ENCODE measurements at regions not wholly inside any gene's neighbourhood (a gene's known extent, or its start where the extent isn't known, plus 50 kb on each side); places are given as distances from the start of the nearest gene placed in this dataset.

DNA sequence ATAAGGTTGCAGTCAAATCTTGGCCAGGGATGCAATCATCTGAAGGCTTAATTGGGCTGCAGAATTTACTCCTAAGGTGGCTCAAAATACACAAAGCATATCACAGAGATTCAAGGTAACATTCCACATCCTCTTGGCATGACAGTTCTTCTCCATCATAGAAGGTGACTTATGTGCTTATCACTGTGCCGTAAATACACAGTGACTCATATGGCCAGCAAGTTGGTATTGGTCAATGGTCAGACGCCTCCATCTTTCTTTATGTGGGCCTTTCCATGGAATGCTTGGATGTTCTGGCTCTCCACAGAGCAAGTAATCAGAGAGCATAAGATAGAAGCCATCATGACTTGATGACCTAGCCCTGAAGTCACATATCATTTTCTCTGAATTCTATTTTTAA is 168.8 kb upstream of the ST8SIA2 start:
- no peak for DNase-seq (ENCODE audit: low spot score)

DNA sequence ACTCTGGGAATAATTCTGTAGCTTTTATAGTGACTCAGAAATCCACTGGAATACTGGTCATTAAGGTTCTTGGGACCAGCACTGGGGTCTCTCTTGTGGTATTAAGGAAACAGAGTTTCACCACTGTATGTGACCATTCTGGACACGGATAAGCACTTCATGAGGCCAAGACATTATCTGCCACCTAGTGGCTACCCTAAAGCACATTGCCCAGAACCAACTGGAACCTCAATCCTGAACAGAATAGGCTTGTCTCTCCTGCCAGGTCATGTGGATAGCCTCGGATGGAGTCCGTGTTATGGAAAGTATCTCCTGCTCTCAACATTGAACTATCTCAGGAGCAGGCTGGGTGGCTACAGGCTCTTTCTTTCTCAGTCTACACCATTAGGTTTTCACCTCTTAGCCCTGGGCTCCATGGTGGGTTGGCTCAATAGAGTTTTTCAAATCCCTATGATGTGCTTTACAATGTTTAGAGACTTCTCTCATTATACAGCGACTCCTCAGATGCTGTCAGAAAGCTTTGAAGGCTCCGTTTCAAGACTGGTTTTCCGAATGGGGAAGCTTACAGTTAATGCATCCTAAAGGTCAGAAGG is 167.6 kb upstream of the ST8SIA2 start:
- peak; percentile 33 for DNase-seq (ENCODE audit: low spot score)

DNA sequence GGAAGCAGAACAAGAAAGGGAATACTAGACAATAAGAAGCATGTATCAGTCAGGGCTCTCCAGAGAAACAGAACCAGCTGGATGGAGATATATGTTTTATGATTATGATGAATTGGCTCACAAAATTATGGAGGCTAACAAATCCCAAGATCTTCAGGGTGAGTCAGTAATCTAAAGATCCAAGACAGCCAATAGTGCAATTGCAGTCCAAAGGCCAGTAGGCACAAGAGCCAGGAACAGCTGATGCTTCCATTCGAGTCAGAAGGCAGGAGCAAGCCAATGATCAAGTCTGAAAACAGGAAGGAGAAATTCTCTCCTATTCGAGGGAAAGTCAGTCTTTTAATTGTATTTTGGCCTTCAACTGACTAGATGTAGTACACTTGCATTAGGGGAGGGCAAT is 164.9 kb upstream of the ST8SIA2 start:
- DNase-seq (ENCODE audit: low spot score) = no peak

DNA sequence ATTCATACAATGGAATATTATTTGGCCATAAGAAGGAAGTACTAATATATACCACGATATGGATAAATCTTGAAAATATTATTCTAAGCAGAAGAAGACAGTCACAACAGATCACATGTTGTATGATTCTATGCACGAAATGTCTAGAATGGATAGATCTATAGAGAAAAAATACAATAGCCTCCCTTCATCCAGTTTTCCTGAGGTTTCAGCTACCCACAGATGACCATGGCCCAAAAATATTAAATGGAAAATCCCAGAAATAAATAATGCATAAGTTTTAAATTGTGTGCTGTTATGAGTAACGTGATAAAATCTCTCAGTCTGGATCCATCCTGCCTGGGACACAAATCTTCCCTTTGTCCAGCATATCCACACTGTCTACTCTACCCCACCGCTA is 162.2 kb upstream of the ST8SIA2 start:
- DNase-seq (ENCODE audit: low spot score) = no peak

DNA sequence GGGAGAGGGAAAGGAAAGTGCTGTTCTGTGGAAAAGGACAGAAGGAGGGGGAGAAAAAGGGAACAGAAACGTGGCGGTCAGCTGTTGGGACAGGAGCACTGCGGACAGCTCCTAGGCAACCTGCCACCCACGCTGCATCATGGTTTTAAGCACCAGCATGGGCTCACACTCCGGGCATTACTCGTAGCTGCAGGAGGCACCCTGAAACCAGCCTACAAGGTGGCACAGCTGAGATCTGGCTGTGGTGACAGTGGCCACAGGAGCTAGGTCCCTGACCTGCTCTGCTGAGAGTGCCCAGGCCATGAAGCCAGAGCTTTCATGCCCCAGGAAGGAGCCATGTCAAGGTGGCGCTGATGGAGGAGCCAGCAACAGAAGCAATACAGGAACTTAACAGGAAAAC is 161.4 kb upstream of the ST8SIA2 start:
- DNase-seq (ENCODE audit: low spot score) = no peak

DNA sequence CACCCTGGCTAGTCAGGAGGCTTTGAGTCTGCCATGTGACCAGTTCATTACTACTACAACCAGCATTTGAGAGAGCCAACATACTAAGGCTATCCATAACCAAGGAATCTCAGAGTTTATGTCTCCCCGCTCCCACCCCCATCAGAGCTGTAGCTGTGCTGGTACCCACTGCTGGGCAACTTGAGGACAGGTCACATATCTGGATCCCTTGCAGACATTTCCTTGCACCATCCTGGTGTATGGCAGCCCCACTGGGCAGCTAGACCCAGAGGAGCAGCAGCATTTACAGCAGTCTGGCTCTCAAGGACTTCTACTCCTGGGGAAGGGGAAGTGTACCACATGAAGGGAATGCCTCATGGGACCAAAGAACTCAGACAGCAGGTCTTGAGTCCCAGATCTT is 160.8 kb upstream of the ST8SIA2 start:
- no peak for DNase-seq (ENCODE audit: low spot score)

DNA sequence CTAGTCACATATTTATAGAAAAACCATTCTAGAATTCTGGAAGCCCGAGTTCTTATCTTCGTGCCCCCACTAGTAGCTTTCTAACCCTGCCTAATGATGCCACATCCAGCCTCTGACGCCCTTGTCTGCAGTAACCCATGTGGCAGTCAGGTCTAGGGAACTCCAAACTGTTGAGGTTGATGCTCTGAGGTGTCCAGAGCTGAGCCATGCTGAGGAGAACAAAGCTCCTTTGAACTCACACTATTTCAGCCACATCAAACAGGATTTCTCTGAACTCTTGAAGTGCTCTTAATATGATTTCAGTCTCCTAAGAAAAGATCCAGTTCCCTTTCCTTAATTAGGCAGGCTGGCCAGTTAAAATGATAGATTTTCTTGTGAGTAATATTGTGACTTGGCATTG is 150.5 kb upstream of the ST8SIA2 start:
- no peak for DNase-seq (ENCODE audit: low spot score)

DNA sequence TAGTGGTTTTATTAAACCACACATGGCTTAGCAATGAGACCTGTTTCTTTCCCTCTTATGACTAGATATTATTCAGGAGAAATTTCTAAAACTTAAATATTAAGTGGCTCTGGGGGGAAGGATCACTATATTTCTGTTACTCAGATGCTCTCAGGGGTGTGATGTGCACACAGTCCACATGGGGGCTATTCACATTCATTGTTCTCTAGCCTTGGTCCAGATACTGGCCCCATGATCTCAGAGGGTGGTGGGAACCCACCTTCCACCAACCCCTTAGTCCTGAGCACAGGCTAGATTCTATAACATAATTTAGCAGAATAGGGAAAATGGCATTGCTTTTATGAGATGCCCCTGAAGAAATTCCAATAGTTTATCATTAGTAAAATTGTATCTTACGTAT is 149.0 kb upstream of the ST8SIA2 start:
- DNase-seq (ENCODE audit: low spot score) = peak; percentile 13

DNA sequence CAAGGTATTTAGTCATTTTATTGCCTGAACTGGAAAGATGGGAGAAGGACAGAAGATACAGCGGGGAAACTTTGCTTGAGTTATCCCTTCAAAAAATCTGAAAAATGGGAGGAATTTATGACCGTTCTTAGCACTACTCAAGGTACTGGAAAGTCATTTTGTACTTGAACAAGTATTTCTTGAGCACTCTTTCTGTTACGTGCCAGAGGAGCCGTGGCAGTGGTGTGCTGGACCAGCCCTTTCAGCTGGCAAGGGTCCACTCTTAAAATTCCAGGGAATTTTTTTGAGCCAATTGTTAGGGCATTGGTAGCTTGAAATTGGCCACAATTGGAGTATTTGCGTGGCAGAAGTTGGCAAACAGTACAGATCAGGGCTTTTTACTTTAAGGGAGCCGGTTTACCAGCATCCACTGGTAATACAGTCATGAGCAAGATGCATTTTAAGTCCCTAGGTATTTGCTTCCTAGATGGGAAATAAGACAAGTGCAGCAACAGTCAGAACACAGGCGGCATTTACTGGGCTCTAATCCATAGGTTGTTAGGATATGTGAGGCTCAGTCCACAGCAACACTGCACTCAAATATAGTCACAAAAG is 145.9 kb upstream of the ST8SIA2 start:
- no peak for DNase-seq (ENCODE audit: low spot score)

DNA sequence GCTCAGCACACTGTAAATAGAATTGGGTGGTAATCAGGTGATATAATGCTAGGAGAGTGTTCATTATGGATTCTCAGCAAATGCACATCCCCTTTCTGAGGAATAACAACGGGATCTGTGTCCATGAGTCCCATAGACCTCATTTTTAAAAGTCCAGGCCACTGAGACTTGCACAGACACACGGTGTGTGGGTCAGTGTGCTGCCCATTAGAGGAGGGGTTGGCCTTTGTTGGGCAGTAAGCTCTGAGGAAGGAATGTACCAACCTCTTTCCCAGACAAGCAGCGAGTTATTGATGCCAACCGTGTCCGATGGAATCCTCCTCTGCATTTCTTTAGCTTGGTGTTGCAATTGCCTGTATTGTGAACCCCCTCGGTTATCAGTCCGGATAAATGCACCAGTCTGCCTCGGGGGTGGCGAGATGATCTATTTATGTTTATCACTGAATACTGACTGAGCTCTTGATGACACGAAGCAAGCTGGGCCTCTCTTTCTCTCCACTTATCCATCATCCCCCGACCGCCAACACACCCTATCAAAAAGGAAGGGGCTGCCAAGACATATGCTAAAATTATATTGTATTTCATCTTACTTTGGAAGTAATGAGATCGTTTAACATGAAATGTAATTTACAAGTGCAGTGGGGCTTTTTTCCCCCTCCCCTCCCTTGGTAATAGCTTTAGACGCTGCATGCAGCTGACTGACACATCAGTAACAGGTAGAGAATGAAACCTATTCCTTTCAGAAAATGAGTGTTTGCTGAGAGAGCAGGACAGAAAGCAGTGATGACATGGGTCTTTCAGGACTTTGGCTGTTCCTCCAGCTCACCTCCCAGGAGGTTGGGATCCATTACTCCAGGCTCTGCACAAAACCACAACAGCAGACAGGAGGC is 126.6 kb upstream of the ST8SIA2 start:
- DNase-seq (ENCODE audit: low spot score) = no peak

DNA sequence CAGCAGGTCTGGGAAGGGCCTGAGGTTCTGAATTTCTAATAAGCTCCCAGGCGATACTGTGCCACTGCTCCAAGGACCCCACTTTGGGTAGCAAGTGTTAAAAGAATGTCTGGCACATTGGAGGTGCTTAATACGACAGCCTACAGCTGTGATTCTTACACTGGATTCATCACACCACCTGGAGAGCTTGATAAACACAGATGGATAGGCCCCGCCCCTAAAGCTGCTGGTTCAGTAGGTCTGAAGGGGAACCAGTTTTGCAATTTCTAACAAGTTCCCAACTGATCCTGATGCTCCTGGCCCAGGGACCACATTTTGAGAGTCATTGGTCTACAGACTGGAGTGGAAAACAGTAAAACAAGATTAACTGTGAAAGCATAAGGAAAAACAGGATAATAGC is 124.8 kb upstream of the ST8SIA2 start:
- DNase-seq (ENCODE audit: low spot score) = no peak

DNA sequence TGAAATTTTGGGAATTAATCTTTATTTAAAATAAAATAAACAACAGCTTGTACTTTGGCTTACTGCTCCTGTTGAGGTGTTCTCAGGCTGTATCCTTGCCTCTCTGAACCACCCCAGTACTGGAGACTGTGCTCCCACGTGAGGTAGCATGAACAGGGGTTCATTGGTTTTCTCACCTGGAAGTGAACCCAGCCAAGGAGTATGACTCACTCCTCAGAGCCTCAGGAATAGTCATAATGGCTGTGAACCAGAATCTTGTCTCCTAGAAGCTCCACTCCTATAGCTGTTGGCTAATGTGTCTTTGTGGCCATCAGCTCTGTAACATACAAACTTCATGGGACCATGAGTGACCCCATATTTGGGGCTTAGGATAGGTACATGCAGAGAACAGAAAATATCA is 122.5 kb upstream of the ST8SIA2 start:
- no peak for DNase-seq (ENCODE audit: low spot score)

DNA sequence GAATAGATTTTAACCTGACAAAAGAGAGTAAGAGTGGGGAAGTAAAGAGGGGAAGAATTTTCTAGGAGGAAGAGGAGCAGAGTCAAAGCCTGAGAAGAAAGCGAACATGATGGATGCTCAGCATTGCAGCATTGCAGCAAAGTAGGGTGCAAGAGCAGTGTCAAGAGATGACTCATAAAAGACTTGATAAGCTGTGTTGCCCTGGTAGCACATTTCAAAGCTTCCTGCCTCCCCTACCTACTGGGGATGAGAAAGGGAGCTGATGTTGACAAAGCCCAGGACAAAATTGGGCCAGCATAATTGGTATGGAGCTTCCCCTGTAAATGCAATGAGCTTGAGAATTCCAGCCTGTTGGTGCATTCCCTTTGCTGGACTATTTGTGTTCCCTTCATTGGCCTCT is 121.6 kb upstream of the ST8SIA2 start:
- no peak for DNase-seq (ENCODE audit: low spot score)

DNA sequence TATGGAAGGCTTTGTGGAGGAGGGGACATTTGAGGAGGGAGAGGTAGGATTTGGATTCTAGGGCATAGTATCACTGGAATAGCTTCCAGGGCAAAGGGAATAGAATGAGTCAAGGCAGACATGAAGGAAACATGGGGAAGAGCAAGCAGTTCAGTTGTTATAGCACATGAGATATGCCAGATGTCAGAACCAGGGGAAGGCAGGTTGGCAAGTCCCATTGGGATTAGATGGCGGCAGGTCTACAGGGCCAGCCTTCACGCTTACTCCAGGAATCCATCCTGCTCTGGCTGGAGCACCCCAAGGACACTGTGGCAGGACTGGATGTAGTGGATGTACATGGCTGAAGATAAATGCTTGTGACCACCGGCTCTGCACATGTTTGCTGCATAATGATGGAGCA is 120.4 kb upstream of the ST8SIA2 start:
- no peak for DNase-seq (ENCODE audit: low spot score)

DNA sequence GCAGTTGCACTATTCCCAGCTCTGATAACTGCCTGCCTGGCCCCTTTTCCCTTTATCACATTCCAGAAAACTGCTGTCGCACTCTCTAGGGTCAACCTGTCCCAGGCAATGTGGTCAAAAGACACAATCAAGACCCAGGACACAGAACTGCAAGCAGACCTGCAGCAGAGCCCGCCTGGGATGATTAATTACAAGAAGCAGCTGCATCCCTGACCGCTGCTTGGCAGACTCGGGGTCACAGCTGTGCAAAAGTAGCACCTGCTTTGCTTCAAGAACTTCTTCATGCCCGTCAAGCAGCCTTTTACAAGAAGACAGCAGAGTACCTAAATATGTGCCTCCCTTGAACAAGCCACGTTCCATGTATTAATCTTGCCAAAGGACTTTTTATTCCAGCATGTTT is 120.0 kb upstream of the ST8SIA2 start:
- DNase-seq (ENCODE audit: low spot score) = peak; percentile 3

DNA sequence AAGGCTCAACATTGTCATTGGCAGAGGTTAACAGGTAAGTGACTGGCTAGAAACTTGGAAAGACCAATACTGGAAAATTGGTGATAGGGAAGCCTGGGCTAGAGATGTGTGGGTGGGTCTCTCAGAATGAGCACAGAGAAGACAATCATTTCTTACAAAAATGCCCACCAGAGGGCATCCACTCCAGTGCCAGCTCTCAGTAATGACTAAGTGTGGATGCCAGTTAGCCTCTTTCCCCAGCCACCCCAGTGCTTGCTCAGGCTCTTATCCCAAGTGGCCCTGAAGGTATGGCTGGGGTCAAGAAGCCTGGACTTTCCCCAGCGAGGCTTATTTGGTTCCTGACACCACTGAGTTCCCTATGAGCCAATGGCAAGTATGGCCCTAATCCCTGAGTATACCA is 115.9 kb upstream of the ST8SIA2 start:
- DNase-seq (ENCODE audit: low spot score) = peak; percentile 39

DNA sequence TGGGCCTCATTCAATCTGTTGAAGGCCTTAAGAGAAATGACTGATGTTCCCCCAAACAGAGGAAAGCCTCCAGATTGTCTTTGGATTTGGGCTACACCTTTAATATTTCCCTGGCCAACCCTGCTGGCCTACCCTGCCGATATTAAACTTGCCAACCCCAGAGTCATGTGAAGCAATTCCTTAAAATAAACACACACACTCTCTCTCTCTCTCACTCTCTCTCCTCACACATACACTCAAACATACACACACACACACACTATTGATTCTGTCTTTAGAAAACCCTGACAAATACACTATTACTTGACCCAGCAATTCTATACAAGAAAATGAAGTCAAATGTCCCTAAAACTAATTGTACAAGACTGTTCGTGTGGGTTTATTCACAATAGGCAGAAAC is 109.9 kb upstream of the ST8SIA2 start:
- no peak for DNase-seq (ENCODE audit: low spot score)

DNA sequence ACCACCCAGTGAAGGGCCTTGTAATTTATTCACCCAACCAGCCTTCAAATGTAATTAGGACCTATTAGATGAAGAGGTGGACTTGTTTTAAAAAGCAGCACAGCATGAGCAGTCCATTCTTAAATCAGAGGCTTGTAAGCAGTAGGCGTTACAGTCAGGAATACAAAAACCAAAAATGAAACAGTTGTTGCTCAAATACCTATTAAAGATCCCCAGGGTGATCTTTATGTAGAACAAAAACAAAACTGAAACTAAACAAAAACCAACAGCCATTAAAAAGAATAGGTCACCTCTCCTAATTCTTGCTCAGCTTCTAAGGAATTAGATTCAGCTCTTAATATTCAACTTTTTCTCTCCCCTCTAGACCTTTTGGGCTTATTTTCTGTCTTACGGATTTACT is 104.9 kb upstream of the ST8SIA2 start:
- DNase-seq (ENCODE audit: low spot score) = no peak

DNA sequence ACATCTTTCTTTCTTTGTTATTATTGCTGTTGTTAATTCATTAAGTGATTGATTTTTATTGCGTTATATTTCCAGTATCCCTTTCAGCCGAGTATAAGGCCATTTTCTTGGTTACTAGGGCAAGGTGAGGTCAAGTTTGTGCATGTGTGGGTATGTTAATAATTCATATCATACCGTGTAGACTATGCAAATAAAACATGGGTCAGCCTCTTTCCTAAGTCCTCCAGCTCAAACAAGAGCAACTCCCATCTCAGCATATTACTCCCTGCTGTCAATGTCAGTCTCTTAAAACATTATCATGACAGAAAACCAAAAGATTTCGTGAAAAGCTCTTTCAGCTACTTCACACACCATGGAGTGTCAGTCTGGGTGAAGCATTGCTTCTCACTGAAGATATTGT is 103.9 kb upstream of the ST8SIA2 start:
- no peak for DNase-seq (ENCODE audit: low spot score)

DNA sequence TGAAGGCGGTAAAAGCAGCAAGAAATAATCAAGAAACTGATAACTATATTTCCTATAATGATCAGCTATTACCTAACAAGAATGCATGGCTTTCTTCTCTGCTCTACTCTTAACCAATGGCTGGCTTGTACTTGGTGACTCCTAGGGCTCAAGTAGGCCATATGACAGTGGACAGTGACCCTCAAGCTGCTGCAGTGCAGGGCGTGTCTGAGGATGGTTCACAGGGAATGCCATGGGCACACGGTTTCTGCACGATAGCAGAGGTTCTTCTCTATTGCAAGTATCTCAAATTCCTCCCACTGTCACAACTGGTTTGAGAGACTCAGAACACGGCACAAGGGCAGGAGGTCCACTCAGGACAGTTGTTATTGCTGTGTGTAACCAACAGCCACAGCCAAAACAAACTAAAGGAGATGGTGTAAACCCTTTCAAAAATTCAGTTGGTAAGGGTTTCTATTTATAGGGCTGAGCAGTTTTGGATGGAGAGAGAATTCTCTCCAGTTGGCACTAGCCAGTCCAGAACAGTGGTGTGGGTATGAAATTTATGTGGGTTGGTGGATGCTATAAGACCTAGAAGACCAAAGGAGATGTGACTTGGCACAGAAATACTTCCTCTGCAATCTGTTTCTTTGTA is 103.2 kb upstream of the ST8SIA2 start:
- no peak for DNase-seq (ENCODE audit: low spot score)

DNA sequence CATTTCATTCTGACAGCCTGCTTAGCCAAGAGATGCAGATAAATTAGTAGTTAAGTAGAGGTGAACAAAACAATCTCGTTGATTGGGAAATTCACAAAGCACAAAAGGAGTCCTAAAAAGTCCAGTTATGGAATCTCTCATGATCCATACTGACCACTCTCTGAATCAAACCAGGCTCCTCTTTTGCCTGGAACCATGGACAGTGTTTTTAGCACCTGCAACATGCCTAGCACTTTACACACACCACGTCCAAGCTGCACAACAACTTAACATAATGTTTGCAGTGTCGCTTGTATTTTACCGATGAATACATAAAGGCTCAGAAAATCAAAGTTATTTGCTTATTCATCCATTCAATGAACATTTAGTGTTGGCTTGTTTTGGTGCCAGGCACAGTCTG is 101.8 kb upstream of the ST8SIA2 start:
- DNase-seq (ENCODE audit: low spot score) = no peak

DNA sequence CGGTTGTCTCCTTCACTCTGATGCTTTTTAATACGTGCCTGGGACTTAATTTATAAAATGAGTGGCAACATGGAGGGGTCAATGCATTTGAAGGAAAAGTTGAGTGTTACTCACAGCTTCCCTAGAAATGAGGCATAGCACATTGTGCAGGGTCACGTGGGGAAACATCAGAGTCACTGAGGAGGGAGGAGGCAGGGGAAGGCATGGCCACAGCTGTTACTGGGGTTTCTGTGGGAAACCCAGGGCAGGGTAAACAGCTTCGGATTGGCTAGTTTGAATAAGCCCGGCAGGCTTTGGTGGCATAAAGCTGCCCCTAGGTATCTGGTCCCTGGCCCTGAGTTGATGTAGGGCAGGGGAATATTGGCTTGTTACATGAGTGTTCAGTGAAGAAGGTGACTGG is 98.9 kb upstream of the ST8SIA2 start:
- no peak for DNase-seq (ENCODE audit: low spot score)
